Smooth muscle cell (in vitro differentiated cells): ENCODE measurements at regions not wholly inside any gene's neighbourhood (a gene's known extent, or its start where the extent isn't known, plus 50 kb on each side); places are given as distances from the start of the nearest gene placed in this dataset.

ENCODE experiments used
- DNase-seq: peaks from one replicate; lab custom pipeline; 2025; ENCODE audit not compliant: unreplicated experiment; lab: John Stamatoyannopoulos, UW
- H2AFZ ChIP-seq: fragments of 200-600 bp; sonication (generic); 2 replicates; pipeline ENCODE4 v1.6.0; 2016; ENCODE audit warnings: antibody characterized with exemption, low read depth, mild to moderate bottlenecking
- H3F3A ChIP-seq: fragments of 200-600 bp; sonication (generic); 2 replicates; pipeline ENCODE4 v1.6.0; 2017; ENCODE audit warnings: antibody characterized with exemption, low read depth
- H3K27ac ChIP-seq: fragments of 200-600 bp; sonication (generic); 2 replicates; pipeline ENCODE4 v1.5.1; 2016; ENCODE audit warnings: low read depth, mild to moderate bottlenecking
- H3K27me3 ChIP-seq: fragments of 200-600 bp; sonication (generic); 2 replicates; pipeline ENCODE4 v1.6.1; 2016; ENCODE audit warnings: low read depth, mild to moderate bottlenecking
- H3K36me3 ChIP-seq: fragments of 200-600 bp; sonication (generic); 2 replicates; pipeline ENCODE4 v1.5.1; 2016; ENCODE audit warnings: low read depth
- H3K4me1 ChIP-seq: fragments of 200-600 bp; sonication (generic); 2 replicates; pipeline ENCODE4 v1.5.1; 2016; ENCODE audit warnings: low read depth
- H3K4me2 ChIP-seq: fragments of 200-600 bp; sonication (generic); 2 replicates; pipeline ENCODE4 v1.6.0; 2016; ENCODE audit warnings: mild to moderate bottlenecking
- H3K4me3 ChIP-seq: fragments of 200-600 bp; sonication (generic); 2 replicates; pipeline ENCODE4 v1.5.1; 2016; ENCODE audit warnings: mild to moderate bottlenecking
- H3K79me2 ChIP-seq: fragments of 200-600 bp; sonication (generic); 2 replicates; pipeline ENCODE4 v1.6.0; 2016; ENCODE audit warnings: low read depth, mild to moderate bottlenecking
- H3K9ac ChIP-seq: fragments of 200-600 bp; sonication (generic); 2 replicates; pipeline ENCODE4 v1.6.0; 2016; ENCODE audit warnings: low read depth
- H3K9me3 ChIP-seq: fragments of 200-600 bp; sonication (generic); replicated peaks from 2 replicates; pipeline ENCODE4 v1.5.1; 2016; ENCODE audit warnings: low read depth
- H4K20me1 ChIP-seq: fragments of 200-600 bp; sonication (generic); 2 replicates; pipeline ENCODE4 v1.6.0; 2016; ENCODE audit warnings: low read depth
- WGBS: methylation state at CpG from one replicate; pipeline ENCODE4 v1.1.7; 2016; ENCODE audit warnings: low lambda C conversion rate; 5-methylcytosine and 5-hydroxymethylcytosine counted together
- TF ChIP-seq, protein P1 (sequence below): fragments of 200-600 bp; sonication (generic); IDR thresholded peaks from 2 replicates; pipeline ENCODE4 v1.5.1; 2017; ENCODE audit warnings: borderline replicate concordance, mild to moderate bottlenecking, antibody characterized with exemption; ENCODE audit not compliant: insufficient read depth, poor library complexity, severe bottlenecking

DNA sequence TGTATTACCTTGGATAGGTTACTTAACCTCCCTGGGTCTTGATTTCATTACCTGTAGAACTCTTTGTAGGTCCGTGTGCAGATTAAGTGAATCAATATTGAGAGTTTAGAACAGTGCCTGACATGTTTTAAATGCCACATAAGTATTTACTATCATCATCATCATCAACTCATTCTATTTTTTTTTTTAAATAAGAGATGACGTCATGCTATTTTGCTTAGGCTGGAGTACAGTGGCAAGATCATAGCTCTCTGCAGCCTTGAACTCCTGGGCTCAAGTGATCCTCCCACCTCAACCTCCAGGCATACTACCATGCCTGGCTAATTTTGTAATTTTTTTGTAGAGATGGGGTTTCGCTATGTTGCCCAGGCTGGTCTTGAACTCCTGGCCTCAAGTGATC is 132.0 kb upstream of the FZD8 start:
- no peak overlapping the region for H3K4me3 ChIP-seq
- WGBS: 94% methylated on average over 3 of the region's 3 CpGs
- H3K27me3 ChIP-seq: no peaks in the 10 kb centered on the region
- no peaks in the 10 kb centered on the region for H3K4me1 ChIP-seq
- DNase-seq: no peak
- H4K20me1 ChIP-seq: no peaks in the 10 kb centered on the region
- TF ChIP-seq, protein P1, sequence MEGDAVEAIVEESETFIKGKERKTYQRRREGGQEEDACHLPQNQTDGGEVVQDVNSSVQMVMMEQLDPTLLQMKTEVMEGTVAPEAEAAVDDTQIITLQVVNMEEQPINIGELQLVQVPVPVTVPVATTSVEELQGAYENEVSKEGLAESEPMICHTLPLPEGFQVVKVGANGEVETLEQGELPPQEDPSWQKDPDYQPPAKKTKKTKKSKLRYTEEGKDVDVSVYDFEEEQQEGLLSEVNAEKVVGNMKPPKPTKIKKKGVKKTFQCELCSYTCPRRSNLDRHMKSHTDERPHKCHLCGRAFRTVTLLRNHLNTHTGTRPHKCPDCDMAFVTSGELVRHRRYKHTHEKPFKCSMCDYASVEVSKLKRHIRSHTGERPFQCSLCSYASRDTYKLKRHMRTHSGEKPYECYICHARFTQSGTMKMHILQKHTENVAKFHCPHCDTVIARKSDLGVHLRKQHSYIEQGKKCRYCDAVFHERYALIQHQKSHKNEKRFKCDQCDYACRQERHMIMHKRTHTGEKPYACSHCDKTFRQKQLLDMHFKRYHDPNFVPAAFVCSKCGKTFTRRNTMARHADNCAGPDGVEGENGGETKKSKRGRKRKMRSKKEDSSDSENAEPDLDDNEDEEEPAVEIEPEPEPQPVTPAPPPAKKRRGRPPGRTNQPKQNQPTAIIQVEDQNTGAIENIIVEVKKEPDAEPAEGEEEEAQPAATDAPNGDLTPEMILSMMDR: no peak
- H3K79me2 ChIP-seq: no peaks in the 10 kb centered on the region
- no peaks in the 10 kb centered on the region for H3F3A ChIP-seq
- no peaks in the 10 kb centered on the region for H3K36me3 ChIP-seq
- no peak overlapping the region for H3K27ac ChIP-seq
- no peak overlapping the region for H2AFZ ChIP-seq
- no peak overlapping the region for H3K4me2 ChIP-seq
- H3K9me3 ChIP-seq: no peaks in the 10 kb centered on the region
- H3K9ac ChIP-seq: no peak overlapping the region

DNA sequence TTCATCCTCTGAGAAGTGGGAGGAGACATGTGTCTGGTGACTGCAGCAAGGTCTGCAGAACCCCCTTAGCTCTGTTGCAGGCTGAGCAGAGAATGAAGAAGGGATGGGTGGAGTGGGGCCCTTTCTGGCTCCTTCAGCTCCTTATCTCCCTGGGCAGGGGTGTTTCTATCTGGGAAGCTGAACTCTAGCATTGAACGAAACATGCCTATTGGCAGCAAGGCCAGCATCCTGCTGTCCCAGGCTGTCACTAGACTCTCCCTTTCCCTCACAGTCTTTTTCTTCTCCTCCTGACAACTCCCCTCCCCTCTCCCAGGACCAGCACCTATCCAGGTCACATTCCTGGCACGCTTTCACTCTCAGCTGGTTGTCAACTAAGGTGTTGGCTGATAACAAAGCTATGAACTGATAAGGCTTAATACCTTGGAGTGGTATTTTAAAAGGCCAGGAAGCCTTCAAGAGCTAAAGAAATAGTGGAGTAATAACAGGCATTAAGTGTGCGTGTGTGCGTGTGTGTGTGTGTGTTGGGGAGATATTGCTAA is 128.8 kb upstream of the FZD8 start:
- DNase-seq: no peak

DNA sequence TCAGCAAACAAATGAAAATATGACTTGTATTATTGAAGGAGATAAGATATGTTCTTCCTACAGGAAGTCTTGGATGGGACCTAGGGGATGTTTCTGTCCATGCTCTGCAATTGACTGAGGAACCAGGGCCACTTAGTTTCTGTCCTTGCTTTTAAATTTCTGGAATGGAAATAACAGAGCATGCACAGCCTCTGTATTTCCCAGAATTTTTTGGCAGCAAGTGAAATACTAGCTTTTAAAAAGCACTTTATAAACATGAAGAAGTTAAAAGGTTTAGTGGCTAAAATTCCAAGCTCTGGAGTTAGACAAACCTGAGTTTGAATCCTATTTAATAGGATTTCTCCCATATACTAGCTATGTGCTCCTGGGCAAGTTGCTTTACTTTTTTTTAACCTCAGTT is 127.7 kb upstream of the FZD8 start:
- H3K79me2 ChIP-seq: no peaks in the 10 kb centered on the region
- H4K20me1 ChIP-seq: no peaks in the 10 kb centered on the region
- no peak for DNase-seq
- no peak overlapping the region for H3K4me2 ChIP-seq
- no peak overlapping the region for H3K9ac ChIP-seq
- no peaks in the 10 kb centered on the region for H3K9me3 ChIP-seq
- no peaks in the 10 kb centered on the region for H3K4me1 ChIP-seq
- TF ChIP-seq, protein P1: no peak
- no peak overlapping the region for H3K4me3 ChIP-seq
- no peaks in the 10 kb centered on the region for H3K36me3 ChIP-seq
- no peak overlapping the region for H3K27ac ChIP-seq
- no peaks in the 10 kb centered on the region for H3F3A ChIP-seq
- H2AFZ ChIP-seq: no peak overlapping the region
- H3K27me3 ChIP-seq: no peaks in the 10 kb centered on the region

More for the DNA sequence above, 128.8 kb upstream of the FZD8 start:
- H3K4me1 ChIP-seq: no peaks in the 10 kb centered on the region
- no peak overlapping the region for H3K4me2 ChIP-seq
- H3K27me3 ChIP-seq: no peaks in the 10 kb centered on the region
- 48% methylated on average over 4 of the region's 4 CpGs for WGBS
- TF ChIP-seq, protein P1: no peak
- H3F3A ChIP-seq: no peaks in the 10 kb centered on the region
- no peak overlapping the region for H2AFZ ChIP-seq
- H3K36me3 ChIP-seq: no peaks in the 10 kb centered on the region
- H3K9ac ChIP-seq: no peak overlapping the region
- no peaks in the 10 kb centered on the region for H4K20me1 ChIP-seq
- H3K9me3 ChIP-seq: no peaks in the 10 kb centered on the region
- H3K79me2 ChIP-seq: no peaks in the 10 kb centered on the region
- no peak overlapping the region for H3K27ac ChIP-seq
- H3K4me3 ChIP-seq: no peak overlapping the region

DNA sequence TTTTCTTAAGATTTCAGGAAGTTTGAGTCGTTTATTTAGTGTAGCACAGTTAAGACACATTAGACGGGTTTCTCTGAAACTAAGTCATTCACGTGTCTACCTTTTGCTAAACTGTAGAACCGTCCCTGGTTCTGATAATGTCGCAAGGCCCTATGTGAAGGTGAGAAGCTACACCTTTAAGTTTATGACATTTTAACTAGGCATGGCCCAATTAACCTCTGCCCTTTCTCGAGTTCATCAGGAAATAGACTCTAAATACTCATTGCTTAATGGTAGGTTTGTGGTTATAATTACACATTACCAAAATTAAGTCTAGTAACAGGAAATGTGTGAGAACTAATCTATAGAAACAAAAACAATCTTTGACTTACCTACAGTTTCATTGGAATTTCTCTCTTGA is 126.6 kb upstream of the FZD8 start:
- Histone ChIP-seq H3K9ac (no peak overlapping the region), H3K27ac (no peak overlapping the region), H3K79me2 (no peaks in the 10 kb centered on the region), H3K9me3 (no peaks in the 10 kb centered on the region), H2AFZ (no peak overlapping the region), H3K4me3 (no peak overlapping the region), H3F3A (no peaks in the 10 kb centered on the region), H3K4me2 (no peak overlapping the region), H4K20me1 (no peaks in the 10 kb centered on the region), H3K36me3 (no peaks in the 10 kb centered on the region), H3K27me3 (no peaks in the 10 kb centered on the region), H3K4me1 (no peaks in the 10 kb centered on the region)
- DNase-seq: no peak
- TF ChIP-seq, protein P1: no peak
- WGBS: 72% methylated on average over 6 of the region's 6 CpGs
